DND-41 (cell line): ENCODE measurements at regions not wholly inside any gene's neighbourhood (a gene's known extent, or its start where the extent isn't known, plus 50 kb on each side); places are given as distances from the start of the nearest gene placed in this dataset.

Source experiments
- ATAC-seq: fragments of 200-7000 bp; cut with Tn5 transposase; 3 replicates; pipeline ENCODE4 v1.9.1; 2021; ENCODE audit warnings: low read depth; ENCODE audit not compliant: insufficient read depth
- DNase-seq: peaks from one replicate; pipeline ENCODE4 v3.0.0-alpha.2; 2020
- H2AFZ ChIP-seq: 2 replicates; pipeline ENCODE4 v1.6.0; 2012; ENCODE audit warnings: low read depth, low read length
- H3K27ac ChIP-seq: 2 replicates; pipeline ENCODE4 v1.5.1; 2012; ENCODE audit warnings: low read length, inconsistent platforms
- H3K27me3 ChIP-seq: fragments of 200-600 bp; sonication (generic); 2 replicates; pipeline ENCODE4 v1.6.0; 2012; ENCODE audit warnings: low read length, mild to moderate bottlenecking, inconsistent platforms; ENCODE audit not compliant: insufficient read depth, poor library complexity
- H3K36me3 ChIP-seq: 2 replicates; pipeline ENCODE4 v1.5.1; 2012; ENCODE audit warnings: low read length, inconsistent platforms; ENCODE audit not compliant: insufficient read depth
- H3K4me1 ChIP-seq: 2 replicates; pipeline ENCODE4 v1.5.1; 2012; ENCODE audit warnings: mild to moderate bottlenecking, low read length; ENCODE audit not compliant: insufficient read depth
- H3K4me2 ChIP-seq: 2 replicates; pipeline ENCODE4 v1.6.0; 2012; ENCODE audit warnings: mild to moderate bottlenecking, moderate library complexity, low read length, inconsistent platforms; ENCODE audit not compliant: insufficient read depth
- H3K4me3 ChIP-seq, 2 experiments: fragments of 200-600 bp in 1 of 2; shearing (Covaris generic) in 1 of 2; 2 replicates each; pipeline ENCODE4 v1.5.1; 2012 to 2016; ENCODE audit warnings: inconsistent platforms in 2 of 2, low read length in 2 of 2, mild to moderate bottlenecking in 2 of 2, low read depth in 1 of 2, moderate library complexity in 1 of 2
- H3K79me2 ChIP-seq: 2 replicates; pipeline ENCODE4 v1.6.0; 2012; ENCODE audit warnings: low read length, inconsistent platforms; ENCODE audit not compliant: insufficient read depth
- H3K9ac ChIP-seq: 2 replicates; pipeline ENCODE4 v1.6.0; 2012; ENCODE audit warnings: low read depth, mild to moderate bottlenecking, inconsistent platforms, low read length, moderate library complexity
- H3K9me3 ChIP-seq: 2 replicates; pipeline ENCODE4 v1.5.1; 2012; ENCODE audit warnings: low read length, moderate library complexity, mild to moderate bottlenecking, inconsistent platforms; ENCODE audit not compliant: insufficient read depth, severe bottlenecking
- H4K20me1 ChIP-seq: 2 replicates; pipeline ENCODE4 v1.6.0; 2012; ENCODE audit warnings: low read length; ENCODE audit not compliant: insufficient read depth
- CTCF ChIP-seq: IDR thresholded peaks from 2 replicates; pipeline ENCODE4 v1.5.1; 2012; ENCODE audit warnings: borderline replicate concordance, low read length, moderate library complexity, mild to moderate bottlenecking; ENCODE audit not compliant: poor library complexity, severe bottlenecking; ENCODE audit errors: extremely low read depth
- EZH2 ChIP-seq: IDR thresholded peaks from 3 replicates; pipeline ENCODE4 v1.6.1; 2012; ENCODE audit warnings: borderline replicate concordance, low read depth, mild to moderate bottlenecking, moderate library complexity, low read length, inconsistent platforms; ENCODE audit not compliant: severe bottlenecking

DNA sequence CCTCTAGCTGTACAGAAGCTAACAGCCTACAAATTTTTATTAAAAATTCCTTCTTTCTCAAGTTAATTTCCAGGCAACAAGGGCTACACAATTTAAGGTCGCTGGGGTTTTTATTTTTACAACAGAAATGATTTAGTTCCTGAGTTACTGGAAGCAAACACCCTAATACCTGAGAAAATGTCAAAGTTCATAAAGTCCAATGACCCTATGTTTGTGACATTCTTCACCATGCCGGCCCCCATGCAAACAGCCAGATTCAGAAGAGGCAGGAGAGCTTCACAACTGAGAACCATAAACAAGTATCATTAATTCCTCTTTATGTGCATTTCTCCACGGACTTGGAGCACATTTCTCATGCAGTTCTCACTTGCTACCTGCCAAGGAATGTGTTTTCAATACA lies 236.2 kb upstream of the EGLN3 start:
- no peaks in the 10 kb centered on the region for H3K79me2 ChIP-seq
- H4K20me1 ChIP-seq = no peaks in the 10 kb centered on the region
- H3K9ac ChIP-seq = no peak overlapping the region
- H3K4me2 ChIP-seq = no peak overlapping the region
- no peaks in the 10 kb centered on the region for H3K9me3 ChIP-seq
- no peak for TF ChIP-seq CTCF
- TF ChIP-seq EZH2 = no peak
- ATAC-seq (no peak), DNase-seq (no peak)
- H3K27ac ChIP-seq = no peak overlapping the region
- no peaks in the 10 kb centered on the region for H3K27me3 ChIP-seq
- H3K4me1 ChIP-seq = no peaks in the 10 kb centered on the region
- H3K36me3 ChIP-seq = no peaks in the 10 kb centered on the region
- H3K4me3 ChIP-seq = no peak overlapping the region
- no peak overlapping the region for H2AFZ ChIP-seq

DNA sequence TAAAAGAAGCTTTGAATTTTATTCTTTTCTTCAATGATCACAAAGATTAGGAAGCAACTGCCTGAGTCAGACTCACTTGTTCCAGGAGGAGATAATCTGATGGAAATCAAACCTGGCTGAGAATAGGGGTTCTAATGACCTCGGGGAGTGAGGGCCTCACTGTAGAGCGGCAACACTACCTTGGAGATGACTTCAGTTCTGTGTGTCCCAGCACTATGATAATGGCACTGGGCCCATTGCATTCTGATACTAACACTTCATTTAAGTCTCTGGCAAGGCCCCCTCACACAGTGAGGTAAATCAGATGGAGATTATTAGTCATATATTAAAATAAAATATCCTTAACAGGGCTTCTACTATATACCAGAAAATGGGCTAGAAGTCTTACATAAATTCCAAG lies 233.3 kb upstream of the EGLN3 start:
- Histone ChIP-seq H3K79me2 (no peaks in the 10 kb centered on the region), H3K36me3 (no peaks in the 10 kb centered on the region), H3K9ac (no peak overlapping the region), H3K4me1 (no peaks in the 10 kb centered on the region), H3K27ac (no peak overlapping the region), H2AFZ (no peak overlapping the region), H3K4me2 (no peak overlapping the region), H3K4me3 (no peak overlapping the region), H4K20me1 (no peaks in the 10 kb centered on the region), H3K27me3 (no peaks in the 10 kb centered on the region), H3K9me3 (no peaks in the 10 kb centered on the region)
- DNase-seq (no peak), ATAC-seq (no peak)
- no peak for TF ChIP-seq CTCF
- no peak for TF ChIP-seq EZH2

GRCh38 chr14:34183478-34183877 lies 232.6 kb upstream of the EGLN3 start:
- H3K9me3 ChIP-seq = no peaks in the 10 kb centered on the region
- no peaks in the 10 kb centered on the region for H3K36me3 ChIP-seq
- H3K27ac ChIP-seq = no peak overlapping the region
- H3K79me2 ChIP-seq = no peaks in the 10 kb centered on the region
- H3K27me3 ChIP-seq = no peaks in the 10 kb centered on the region
- H3K4me1 ChIP-seq = no peaks in the 10 kb centered on the region
- H4K20me1 ChIP-seq = no peaks in the 10 kb centered on the region
- no peak for TF ChIP-seq EZH2
- no peak for TF ChIP-seq CTCF
- H2AFZ ChIP-seq = no peak overlapping the region
- ATAC-seq (no peak), DNase-seq (no peak)
- no peak overlapping the region for H3K4me3 ChIP-seq
- no peak overlapping the region for H3K4me2 ChIP-seq
- no peak overlapping the region for H3K9ac ChIP-seq

- no peaks in the 10 kb centered on the region for H3K36me3 ChIP-seq
- H3K27ac ChIP-seq = no peak overlapping the region
- no peaks in the 10 kb centered on the region for H3K27me3 ChIP-seq
- H3K9me3 ChIP-seq = no peaks in the 10 kb centered on the region
- ATAC-seq (no peak), DNase-seq (no peak)
- no peak overlapping the region for H3K4me2 ChIP-seq
- no peaks in the 10 kb centered on the region for H4K20me1 ChIP-seq
- H3K9ac ChIP-seq = no peak overlapping the region
- TF ChIP-seq EZH2 = no peak
- no peak for TF ChIP-seq CTCF
- H2AFZ ChIP-seq = no peak overlapping the region
- no peaks in the 10 kb centered on the region for H3K4me1 ChIP-seq
- no peaks in the 10 kb centered on the region for H3K79me2 ChIP-seq
- no peak overlapping the region for H3K4me3 ChIP-seq
Measured at GRCh38 chr14:34181338-34181737, 230.5 kb upstream of the EGLN3 start.
